RPMI7951 (cell line): ENCODE measurements at regions not wholly inside any gene's neighbourhood (a gene's known extent, or its start where the extent isn't known, plus 50 kb on each side); places are given as distances from the start of the nearest gene placed in this dataset.
A peak's percentile ranks its signal among the peaks of the same experiment; 100 is the strongest.

Experiments
- DNase-seq: peaks from one replicate; pipeline ENCODE4 v3.0.0-alpha.2; 2012; ENCODE audit warnings: low read depth

DNA sequence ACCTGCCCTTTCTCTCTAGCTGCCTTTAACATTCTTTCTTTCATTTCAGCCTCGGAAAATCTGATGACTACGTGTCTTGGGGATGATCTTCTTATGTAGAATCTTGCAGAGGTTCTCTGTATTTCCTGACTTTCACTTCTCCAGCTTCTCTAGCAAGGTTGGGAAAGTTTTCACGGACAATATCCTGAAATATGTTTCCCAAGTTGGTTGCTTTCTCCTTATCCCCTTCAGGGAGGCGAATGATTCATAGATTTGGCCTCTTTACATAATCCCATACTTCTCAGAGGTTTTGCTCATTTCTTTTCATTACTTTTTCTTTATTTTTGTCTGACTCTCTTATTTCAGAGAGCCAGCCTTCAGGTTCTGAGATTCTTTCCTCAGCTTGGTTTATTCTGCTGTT is 62.1 kb upstream of the CCDC54 start:
- DNase-seq = peak; percentile 14

DNA sequence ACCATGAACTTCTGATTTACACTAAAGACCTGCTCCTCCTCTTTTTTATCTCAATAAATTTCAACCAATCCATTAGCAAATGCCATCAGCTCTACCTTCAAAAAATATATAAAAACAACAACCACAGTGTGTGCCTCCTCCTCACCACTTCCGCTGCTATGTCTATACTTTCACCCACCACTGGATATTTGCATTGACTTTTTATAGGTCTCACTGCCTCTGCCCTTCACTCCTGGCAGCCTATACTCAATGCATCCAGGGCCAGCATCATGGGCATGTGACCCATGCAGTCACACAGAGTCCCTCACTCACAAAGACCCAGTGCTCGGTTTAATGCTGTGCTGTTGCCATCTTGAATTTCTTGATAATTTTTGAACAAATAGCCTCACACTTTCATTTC is 53.5 kb upstream of the CCDC54 start:
- DNase-seq = no peak

DNA sequence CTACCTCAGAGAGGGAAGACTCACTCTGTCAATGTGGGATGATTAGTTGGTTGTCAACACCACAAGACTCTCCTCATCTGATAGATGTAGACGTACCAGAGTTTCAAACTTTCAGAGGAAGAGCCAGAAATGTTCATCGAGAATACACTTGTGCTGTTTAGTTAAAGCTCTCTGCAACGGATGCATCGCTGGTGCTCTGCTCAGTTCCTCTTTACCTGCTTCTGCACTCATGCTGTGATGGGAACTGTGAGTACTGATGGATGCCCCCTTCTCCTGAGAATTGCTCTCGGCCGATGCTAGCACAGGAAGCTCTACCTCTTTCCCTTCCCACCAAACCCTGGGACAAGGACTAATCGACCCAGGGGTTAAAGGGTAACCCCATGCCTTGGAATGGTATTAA is 51.8 kb upstream of the CCDC54 start:
- no peak for DNase-seq
